BE2C (cell line): ENCODE measurements at regions not wholly inside any gene's neighbourhood (a gene's known extent, or its start where the extent isn't known, plus 50 kb on each side); places are given as distances from the start of the nearest gene placed in this dataset.

Source experiments
- DNase-seq: peaks from one replicate; pipeline ENCODE4 v3.0.0-alpha.2; 2020
- H3K27me3 ChIP-seq: fragments of 250-450 bp; sonication (Bioruptor Pico); 2 replicates; pipeline ENCODE4 v1.5.1; 2020; ENCODE audit warnings: mild to moderate bottlenecking
- H3K36me3 ChIP-seq: fragments of 250-450 bp; sonication (Bioruptor Pico); 2 replicates; pipeline ENCODE4 v1.5.1; 2020; ENCODE audit warnings: mild to moderate bottlenecking
- H3K4me1 ChIP-seq: fragments of 250-450 bp; sonication (Bioruptor Pico); 2 replicates; pipeline ENCODE4 v1.5.1; 2020
- H3K4me3 ChIP-seq: 2 replicates; pipeline ENCODE4 v1.5.1; 2011; ENCODE audit warnings: low read depth, low read length
- H3K9me3 ChIP-seq: fragments of 250-450 bp; sonication (Bioruptor Pico); 2 replicates; pipeline ENCODE4 v1.5.1; 2020
- CTCF ChIP-seq: IDR thresholded peaks from 2 replicates; pipeline ENCODE4 v1.5.1; 2012; ENCODE audit warnings: mild to moderate bottlenecking, low read depth, low read length

GRCh38 chr15:38944536-38944935 is 379.9 kb upstream of the RASGRP1 start:
- peaks cover 9% of the 10 kb centered on the region for H3K4me1 ChIP-seq
- no peaks in the 10 kb centered on the region for H3K36me3 ChIP-seq
- no peak overlapping the region for H3K4me3 ChIP-seq
- H3K27me3 ChIP-seq = no peaks in the 10 kb centered on the region
- no peak for DNase-seq
- no peak for TF ChIP-seq CTCF
- no peaks in the 10 kb centered on the region for H3K9me3 ChIP-seq

GRCh38 chr15:38945551-38946298 is 381.1 kb upstream of the RASGRP1 start:
- H3K4me3 ChIP-seq = no peak overlapping the region
- no peaks in the 10 kb centered on the region for H3K36me3 ChIP-seq
- no peak for TF ChIP-seq CTCF
- H3K9me3 ChIP-seq = no peaks in the 10 kb centered on the region
- H3K4me1 ChIP-seq = peaks cover 9% of the 10 kb centered on the region
- no peaks in the 10 kb centered on the region for H3K27me3 ChIP-seq
- DNase-seq = no peak

- H3K4me3 ChIP-seq = no peak overlapping the region
These were observed 389.5 kb upstream of the RASGRP1 start for GRCh38 chr15:38954090-38954489.

GRCh38 chr15:38961456-38961855 is 396.8 kb upstream of the RASGRP1 start:
- H3K36me3 ChIP-seq = no peaks in the 10 kb centered on the region
- H3K27me3 ChIP-seq = no peaks in the 10 kb centered on the region
- H3K4me1 ChIP-seq = no peaks in the 10 kb centered on the region
- no peak for TF ChIP-seq CTCF
- H3K4me3 ChIP-seq = no peak overlapping the region
- DNase-seq = no peak
- H3K9me3 ChIP-seq = no peaks in the 10 kb centered on the region

More at GRCh38 chr15:38954090-38954489, 389.5 kb upstream of the RASGRP1 start:
- no peak for TF ChIP-seq CTCF
- no peaks in the 10 kb centered on the region for H3K4me1 ChIP-seq
- no peaks in the 10 kb centered on the region for H3K9me3 ChIP-seq
- no peak for DNase-seq
- H3K36me3 ChIP-seq = no peaks in the 10 kb centered on the region
- H3K27me3 ChIP-seq = no peaks in the 10 kb centered on the region

GRCh38 chr15:38961931-38962330 is 397.3 kb upstream of the RASGRP1 start:
- DNase-seq = no peak
- H3K4me1 ChIP-seq = no peaks in the 10 kb centered on the region
- TF ChIP-seq CTCF = no peak
- H3K36me3 ChIP-seq = no peaks in the 10 kb centered on the region
- no peaks in the 10 kb centered on the region for H3K9me3 ChIP-seq
- H3K4me3 ChIP-seq = no peak overlapping the region
- no peaks in the 10 kb centered on the region for H3K27me3 ChIP-seq

- no peak for TF ChIP-seq CTCF
- DNase-seq = no peak
- Histone ChIP-seq H3K36me3 (no peaks in the 10 kb centered on the region), H3K9me3 (no peaks in the 10 kb centered on the region), H3K27me3 (no peaks in the 10 kb centered on the region), H3K4me1 (no peaks in the 10 kb centered on the region), H3K4me3 (no peak overlapping the region)
These were observed 408.2 kb upstream of the RASGRP1 start for GRCh38 chr15:38972831-38973230.
